GM23338 (cell line): ENCODE measurements at regions not wholly inside any gene's neighbourhood (a gene's known extent, or its start where the extent isn't known, plus 50 kb on each side); places are given as distances from the start of the nearest gene placed in this dataset.

Experiments used
- CREB1 ChIP-seq: fragments of 250-450 bp; sonication (Bioruptor Pico); IDR thresholded peaks from 2 replicates; pipeline ENCODE4 v1.5.0; 2020; ENCODE audit warnings: low read depth, mild to moderate bottlenecking, moderate library complexity
- CTCF ChIP-seq, 2 experiments: fragments of 200-600 bp in 1 of 2; sonication (generic) in 1 of 2; conservative IDR thresholded peaks; 2 replicates each; pipeline versions ENCODE4 v1.5.1 to v1.6.1; 2016 to 2017; ENCODE audit warnings: antibody characterized with exemption in 2 of 2, low read depth in 2 of 2, mild to moderate bottlenecking in 2 of 2, moderate library complexity in 1 of 2
- ETS1 ChIP-seq: IDR thresholded peaks from 2 replicates; pipeline ENCODE4 v1.6.1; 2016; ENCODE audit warnings: antibody characterized with exemption
- EZH2 ChIP-seq: fragments of 200-600 bp; sonication (generic); IDR thresholded peaks from one replicate; pipeline ENCODE4 v1.8.0; 2017; ENCODE audit warnings: antibody characterized with exemption, mild to moderate bottlenecking, low read depth; ENCODE audit not compliant: unreplicated experiment
- EZH2phosphoT487 ChIP-seq: fragments of 200-600 bp; sonication (generic); IDR thresholded peaks from one replicate; pipeline ENCODE4 v1.8.1; 2018; ENCODE audit warnings: antibody characterized with exemption; ENCODE audit not compliant: unreplicated experiment
- JUNB ChIP-seq: IDR thresholded peaks from one replicate; pipeline ENCODE4 v1.6.1; 2016; ENCODE audit warnings: antibody characterized with exemption; ENCODE audit not compliant: unreplicated experiment
- NANOG ChIP-seq: IDR thresholded peaks from 2 replicates; pipeline ENCODE4 v1.6.1; 2016; ENCODE audit warnings: antibody characterized with exemption, borderline replicate concordance
- POLR2AphosphoS5 ChIP-seq: IDR thresholded peaks from 2 replicates; pipeline ENCODE4 v1.6.1; 2016; ENCODE audit warnings: antibody characterized with exemption, low read depth
- REST ChIP-seq: IDR thresholded peaks from one replicate; pipeline ENCODE4 v1.6.1; 2018; ENCODE audit warnings: antibody characterized with exemption; ENCODE audit not compliant: unreplicated experiment

GRCh38 chr19:20289186-20289585 lies 122.2 kb downstream of the ZNF486 start:
- TF ChIP-seq CTCF (conservative IDR thresholded peaks at IDR 0.05; ENCODE audit: low read depth in 2 of 2) (no peak), JUNB (no peak), EZH2 (no peak), NANOG (no peak), EZH2phosphoT487 (no peak), CREB1 (CRISPR knock-in tag) (no peak), POLR2AphosphoS5 (no peak), REST (no peak), ETS1 (no peak)
